HG02973 (cell line): ENCODE measurements at regions not wholly inside any gene's neighbourhood (a gene's known extent, or its start where the extent isn't known, plus 50 kb on each side); places are given as distances from the start of the nearest gene placed in this dataset.

Experiments used
- ATAC-seq: cut with Tn5 transposase; IDR thresholded peaks from one replicate; pipeline ENCODE4 v1.9.1; 2021; ENCODE audit warnings: moderate library complexity; ENCODE audit not compliant: unreplicated experiment

DNA sequence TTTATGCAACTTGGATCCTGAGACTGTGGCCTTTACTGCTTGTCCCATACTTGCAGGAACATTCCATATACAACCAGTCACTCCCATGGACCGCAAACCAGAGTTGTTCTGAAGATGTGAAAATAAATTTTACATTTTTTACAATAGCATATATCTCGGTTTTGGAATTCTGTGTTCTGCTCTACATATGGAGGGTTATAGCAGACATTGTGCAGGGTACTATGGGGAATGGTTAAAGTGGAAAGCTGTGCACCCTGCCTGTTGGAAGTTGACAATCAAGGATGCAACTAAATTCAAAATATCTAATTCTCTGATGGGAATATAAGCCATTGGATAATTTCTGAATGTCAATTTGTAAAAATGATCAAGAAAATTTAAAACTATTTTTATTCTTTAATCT is 603.3 kb downstream of the RAB28 start:
- no peak for ATAC-seq

DNA sequence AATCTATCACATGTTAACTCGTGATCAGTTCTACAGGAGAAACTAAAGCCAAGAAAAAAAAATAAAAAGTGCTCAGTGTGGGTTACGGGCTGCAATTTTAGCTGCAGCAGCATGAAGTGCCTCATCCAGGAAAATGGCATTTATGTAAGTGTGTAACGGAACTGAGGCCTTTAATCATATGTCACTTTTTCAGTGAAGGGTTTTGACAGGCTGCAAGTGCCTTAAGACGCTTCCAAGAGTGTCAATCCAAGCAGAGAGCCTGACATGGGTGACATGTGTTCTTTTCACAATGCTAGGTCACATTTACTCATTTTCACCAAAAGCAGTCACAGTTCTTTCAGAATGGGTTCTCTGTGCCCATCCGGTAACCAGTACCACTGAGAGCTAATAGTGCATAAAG is 604.6 kb downstream of the RAB28 start:
- ATAC-seq: no peak

- no peak for ATAC-seq
These were observed 608.4 kb downstream of the RAB28 start for GRCh38 chr4:12875640-12876243.

DNA sequence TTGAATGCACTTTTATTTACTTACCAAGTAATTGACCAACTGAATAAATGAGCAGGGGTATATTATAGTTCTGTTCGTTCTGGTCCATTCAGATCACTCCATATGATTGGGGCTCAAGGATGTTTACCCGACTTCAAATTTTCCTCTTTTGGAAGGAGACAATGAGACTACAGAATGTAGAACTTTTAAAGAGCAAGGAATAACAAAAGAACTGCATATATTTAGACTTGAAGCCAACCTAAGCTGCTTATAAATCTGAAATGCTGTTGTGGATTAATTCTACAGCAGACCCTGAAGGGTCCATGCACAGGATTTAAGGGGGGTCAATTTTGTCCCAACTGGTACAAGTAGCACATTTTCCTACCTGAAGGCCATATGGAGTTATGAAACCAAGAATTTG is 610.8 kb downstream of the RAB28 start:
- ATAC-seq: no peak

DNA sequence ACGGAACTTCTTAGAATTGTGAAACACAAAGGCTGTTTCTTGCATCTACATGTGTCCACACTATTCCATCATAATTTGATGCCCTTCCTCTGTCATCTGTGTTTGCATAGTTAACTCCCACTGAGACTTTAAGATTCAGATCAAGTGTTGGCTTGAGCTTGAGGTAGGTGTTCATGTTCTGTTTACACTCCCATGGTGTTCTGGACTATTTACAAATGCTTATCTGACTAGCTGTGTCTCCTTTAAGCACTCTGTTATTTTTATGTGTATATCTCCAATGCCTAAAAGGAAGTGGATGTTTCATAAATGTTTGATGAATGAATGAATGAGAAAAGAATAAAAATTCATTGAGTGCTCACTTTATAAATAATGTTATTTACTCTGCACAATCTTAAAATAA is 622.7 kb downstream of the RAB28 start:
- ATAC-seq: no peak

GRCh38 chr4:12852338-12853307 is 631.5 kb downstream of the RAB28 start:
- ATAC-seq: no peak

DNA sequence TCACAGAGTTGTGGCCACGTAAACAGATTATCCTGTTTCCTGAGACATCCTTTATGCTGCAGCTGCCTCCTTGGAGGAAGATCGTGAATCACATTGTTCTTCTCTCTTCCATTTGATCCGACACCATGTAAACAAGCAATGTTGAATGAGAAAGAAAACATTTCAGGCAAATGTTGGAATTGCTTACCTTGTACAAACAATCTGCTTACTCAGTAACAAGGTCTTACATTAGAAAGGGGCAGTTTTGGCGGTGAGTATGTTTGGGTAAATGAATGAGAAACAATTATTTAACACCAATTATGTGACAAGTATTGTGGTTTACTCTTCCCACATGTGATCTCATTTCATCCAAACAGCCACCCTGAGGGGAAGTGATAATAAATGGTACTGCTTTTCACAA is 637.8 kb downstream of the RAB28 start:
- no peak for ATAC-seq

GRCh38 chr4:12844141-12844540 is 640.0 kb downstream of the RAB28 start:
- no peak for ATAC-seq

DNA sequence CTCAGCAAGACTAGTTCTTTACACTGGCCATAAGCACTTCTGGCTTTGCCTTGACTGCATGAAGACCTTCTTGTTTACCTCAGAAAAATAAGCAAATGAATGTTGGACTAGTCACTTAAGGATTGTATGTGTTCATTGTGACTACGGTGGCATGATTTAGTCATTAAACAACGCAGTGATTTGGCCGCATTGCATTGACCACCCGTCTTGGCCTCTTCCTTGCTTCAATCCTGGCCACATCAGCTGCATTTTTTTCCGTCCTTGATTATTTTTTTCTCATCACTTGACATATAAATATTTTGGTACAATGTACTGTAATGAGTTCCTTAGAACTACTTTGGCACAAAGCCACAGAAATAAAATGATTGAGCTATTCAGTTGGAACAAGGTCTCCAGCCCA is 656.2 kb downstream of the RAB28 start:
- no peak for ATAC-seq

DNA sequence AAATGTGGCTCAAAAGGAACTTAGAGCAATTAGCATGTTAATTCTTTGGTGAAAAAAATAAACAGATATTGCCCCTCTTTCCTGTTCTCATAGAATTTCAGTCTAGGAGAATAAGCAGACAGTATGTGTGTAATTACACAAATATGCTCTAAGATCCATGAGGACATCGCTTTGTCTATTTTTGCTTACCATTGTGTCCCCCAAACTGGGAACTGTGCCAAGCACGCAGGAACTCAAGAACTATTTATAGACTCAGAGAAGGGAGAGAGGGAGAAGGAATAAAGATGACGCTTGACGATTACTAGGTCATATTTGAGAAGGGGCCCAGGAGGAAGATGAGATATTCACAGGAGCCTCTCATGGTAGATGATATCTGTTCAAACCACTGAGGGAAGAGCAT is 692.6 kb downstream of the RAB28 start:
- no peak for ATAC-seq

DNA sequence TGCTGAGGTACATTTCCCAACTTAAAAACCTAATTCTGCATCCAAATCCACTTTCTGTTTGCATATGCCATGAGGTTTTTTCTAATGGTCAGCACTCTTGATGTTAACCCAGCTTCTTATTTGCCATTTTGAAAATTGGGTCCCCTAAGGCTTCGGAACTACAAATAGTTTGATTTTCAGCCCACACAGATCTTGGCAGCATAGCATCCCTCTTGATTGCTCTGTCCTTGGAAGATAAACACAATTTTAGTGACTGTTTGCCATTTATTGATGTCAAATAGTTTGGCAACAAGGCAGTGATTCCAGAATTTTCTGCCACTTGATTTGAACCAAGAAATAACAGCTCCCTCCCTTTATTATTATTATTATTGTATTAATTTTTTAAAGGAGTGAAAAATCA is 696.9 kb downstream of the RAB28 start:
- no peak for ATAC-seq

- no peak for ATAC-seq
These were observed 705.4 kb downstream of the RAB28 start for GRCh38 chr4:12778706-12779105.

DNA sequence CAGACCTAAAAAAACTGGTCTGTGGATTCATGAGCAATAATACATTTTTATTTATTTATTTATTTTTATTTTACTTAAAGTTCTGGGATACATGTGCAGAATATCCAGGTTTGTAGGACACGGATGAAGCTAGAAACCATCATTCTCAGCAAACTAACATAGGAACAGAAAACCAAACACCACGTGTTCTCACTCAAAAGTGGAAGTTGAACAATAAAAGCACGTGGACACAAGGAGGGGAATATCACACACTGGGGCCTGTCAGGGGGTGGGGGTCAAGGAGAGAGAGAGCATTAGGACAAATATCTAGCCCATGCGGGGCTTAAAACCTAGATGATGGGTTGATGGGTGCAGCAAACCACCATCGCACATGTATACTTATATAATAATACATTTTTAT is 705.9 kb downstream of the RAB28 start:
- no peak for ATAC-seq

GRCh38 chr4:12770351-12770750 is 713.8 kb downstream of the RAB28 start:
- ATAC-seq: no peak

DNA sequence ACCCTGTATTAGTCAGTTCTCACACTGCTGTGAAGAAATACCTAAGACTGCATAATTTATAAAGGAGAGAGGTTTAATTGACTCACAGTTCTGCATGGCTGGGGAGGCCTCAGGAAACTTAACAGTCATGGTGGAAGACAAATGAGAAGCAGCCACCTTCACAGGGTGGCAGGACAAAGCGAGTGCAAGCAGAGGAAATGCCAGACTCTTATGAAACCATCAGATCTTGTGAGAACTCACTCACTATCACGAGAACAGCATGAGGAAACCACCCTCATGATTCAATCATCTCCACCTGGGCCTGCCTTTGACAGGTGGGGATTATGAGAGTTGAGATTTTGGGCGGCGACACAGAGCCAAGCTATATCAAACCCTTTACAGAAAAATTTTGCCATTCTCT is 722.4 kb downstream of the RAB28 start:
- no peak for ATAC-seq

DNA sequence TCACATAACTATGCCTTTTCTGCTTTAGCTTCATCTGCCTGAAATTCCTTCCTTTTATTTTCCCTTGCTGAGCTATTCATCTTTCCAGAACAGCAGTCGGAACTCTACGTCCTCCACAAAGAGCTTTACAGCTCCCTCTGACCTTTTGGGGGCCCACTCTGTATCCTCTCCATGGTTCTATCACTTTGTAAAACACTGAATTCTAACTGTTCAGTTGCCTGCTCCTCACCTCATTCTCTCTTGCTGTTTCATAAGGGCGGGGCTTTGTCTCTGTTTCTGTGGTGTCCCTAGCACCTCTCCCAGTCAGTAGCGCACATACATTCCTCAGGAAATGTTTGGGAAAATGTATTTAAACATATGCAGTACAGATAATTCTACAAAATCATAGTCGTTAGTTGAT is 737.0 kb downstream of the RAB28 start:
- no peak for ATAC-seq

DNA sequence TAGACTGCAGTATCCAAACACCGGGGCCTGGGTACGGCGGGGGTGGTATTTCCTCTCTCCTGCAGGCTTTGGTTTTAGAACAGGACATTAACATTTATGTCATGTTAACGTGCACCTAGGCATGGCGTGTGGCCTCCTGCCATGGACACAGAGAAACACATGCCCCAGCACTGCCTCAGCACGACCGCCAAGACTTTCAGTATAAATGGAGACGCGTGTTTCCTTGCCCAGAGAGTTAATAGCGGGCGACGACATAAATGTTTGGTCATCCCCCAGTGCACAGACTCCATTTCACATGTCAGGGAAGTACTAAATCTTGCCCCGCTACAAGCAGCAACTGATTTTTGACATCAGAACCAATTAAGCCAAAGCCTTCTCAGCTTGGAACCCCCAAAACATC is 737.9 kb downstream of the RAB28 start:
- ATAC-seq: no peak

DNA sequence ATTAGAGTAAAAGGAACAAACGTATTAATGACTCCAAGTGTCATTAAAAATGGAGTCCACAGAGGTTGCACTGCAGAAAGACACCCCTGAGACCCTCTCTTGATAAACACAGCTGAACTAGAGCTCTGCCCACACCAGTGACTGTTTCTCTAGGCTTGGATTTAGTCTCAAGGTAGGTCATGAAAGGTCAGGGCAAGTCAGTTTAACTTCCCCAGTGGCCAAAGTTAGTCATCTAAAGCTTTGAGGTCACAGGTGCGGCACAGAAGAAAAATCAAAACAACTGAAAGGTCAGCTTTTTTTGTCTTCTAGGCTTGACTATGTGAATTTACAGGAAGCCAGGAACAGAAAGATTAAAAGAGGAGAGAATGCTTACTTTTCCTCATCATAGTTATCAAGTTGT is 749.6 kb downstream of the RAB28 start:
- no peak for ATAC-seq

DNA sequence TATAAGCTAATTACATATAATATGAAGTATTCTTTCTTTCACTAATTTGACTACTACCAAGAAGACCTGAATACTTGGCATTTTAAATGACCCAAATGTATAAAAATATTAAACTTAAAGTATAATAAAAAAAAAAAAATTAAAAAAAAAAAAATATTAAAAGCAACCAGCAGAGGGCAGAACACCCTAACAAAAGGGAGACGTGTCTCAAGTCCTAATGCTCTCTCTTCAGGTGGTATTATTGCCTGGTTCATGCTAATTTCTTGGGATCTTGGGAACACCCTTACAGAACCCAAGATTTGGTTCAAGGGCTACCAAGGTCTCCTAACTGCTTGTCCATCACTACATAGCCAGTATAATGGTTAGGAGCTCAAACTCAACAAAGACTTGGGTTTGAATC is 754.8 kb downstream of the RAB28 start:
- ATAC-seq: no peak

- ATAC-seq: no peak
These were observed 759.6 kb downstream of the RAB28 start for GRCh38 chr4:12724510-12724909.

- ATAC-seq: no peak
These were observed 760.2 kb downstream of the RAB28 start for GRCh38 chr4:12723849-12724447.

DNA sequence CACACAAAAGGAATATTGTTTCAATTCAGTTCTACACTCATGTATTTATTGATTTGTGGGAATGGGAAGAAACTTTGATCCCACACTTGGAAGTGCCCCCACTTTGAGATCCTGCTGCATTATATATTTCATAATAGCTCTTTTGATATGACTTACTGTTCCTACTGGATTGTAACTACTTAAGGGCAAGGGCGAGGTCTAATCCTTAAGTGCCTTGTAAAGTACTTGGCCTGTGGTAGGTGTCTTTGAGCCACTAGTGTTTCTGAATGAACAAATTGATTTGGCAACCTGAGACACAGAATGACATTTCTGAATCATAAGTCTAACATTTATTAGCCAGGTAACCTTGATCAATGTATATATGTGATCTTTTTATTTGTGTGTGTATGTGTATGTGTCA is 767.2 kb downstream of the RAB28 start:
- ATAC-seq: no peak
